SU-DHL-6 (cell line): ENCODE measurements at regions not wholly inside any gene's neighbourhood (a gene's known extent, or its start where the extent isn't known, plus 50 kb on each side); places are given as distances from the start of the nearest gene placed in this dataset.

Experiments
- H2AFZ ChIP-seq: fragments of 200-600 bp; sonication (generic); 2 replicates; pipeline ENCODE4 v1.6.1; 2014; ENCODE audit warnings: low read depth, mild to moderate bottlenecking, moderate library complexity, mixed read lengths, antibody characterized with exemption, low read length; ENCODE audit not compliant: severe bottlenecking
- H3F3A ChIP-seq: fragments of 200-600 bp; shearing (Covaris generic); 2 replicates; pipeline ENCODE4 v1.6.0; 2016; ENCODE audit warnings: antibody characterized with exemption, mild to moderate bottlenecking; ENCODE audit not compliant: insufficient read depth
- H3K27ac ChIP-seq: fragments of 200-600 bp; sonication (generic); 2 replicates; pipeline ENCODE4 v1.5.1; 2016; ENCODE audit warnings: low read depth, mild to moderate bottlenecking, low read length, moderate library complexity, mixed read lengths
- H3K27me3 ChIP-seq: fragments of 200-600 bp; sonication (generic), shearing (Covaris generic); 2 replicates; pipeline ENCODE4 v1.6.0; 2014; ENCODE audit warnings: mild to moderate bottlenecking, low read length
- H3K36me3 ChIP-seq: fragments of 200-600 bp; sonication (generic); 2 replicates; pipeline ENCODE4 v1.6.1; 2014; ENCODE audit warnings: mild to moderate bottlenecking, low read length, mixed read lengths
- H3K4me2 ChIP-seq: fragments of 300-600, 200-600 bp; shearing (Covaris generic), sonication (generic); 2 replicates; pipeline ENCODE4 v1.6.0; 2014; ENCODE audit warnings: low read length, low read depth, mild to moderate bottlenecking; ENCODE audit not compliant: poor library complexity, severe bottlenecking
- H3K4me3 ChIP-seq: fragments of 200-600 bp; sonication (generic); 2 replicates; pipeline ENCODE4 v1.5.1; 2014; ENCODE audit warnings: antibody characterized with exemption, low read length, mild to moderate bottlenecking, mixed read lengths; ENCODE audit not compliant: insufficient read depth, poor library complexity, severe bottlenecking
- H3K79me2 ChIP-seq: fragments of 200-600 bp; sonication (generic); 2 replicates; pipeline ENCODE4 v1.6.1; 2014; ENCODE audit warnings: mild to moderate bottlenecking, low read length, moderate library complexity; ENCODE audit not compliant: insufficient read depth
- H3K9ac ChIP-seq: fragments of 200-600 bp; sonication (generic); 2 replicates; pipeline ENCODE4 v1.7.0; 2014; ENCODE audit warnings: mild to moderate bottlenecking, low read length
- H3K9me2 ChIP-seq: fragments of 200-600 bp; sonication (generic); replicated peaks from 2 replicates; pipeline ENCODE4 v1.6.1; 2014; ENCODE audit warnings: low read length; ENCODE audit not compliant: insufficient read depth
- H3K9me3 ChIP-seq: fragments of 200-600 bp; sonication (generic); 2 replicates; pipeline ENCODE4 v1.6.1; 2014; ENCODE audit warnings: low read length, mixed read lengths; ENCODE audit not compliant: insufficient read depth
- H4K20me1 ChIP-seq: fragments of 200-600 bp; sonication (generic); 2 replicates; pipeline ENCODE4 v1.6.1; 2014; ENCODE audit warnings: low read depth, mild to moderate bottlenecking, antibody characterized with exemption, low read length, moderate library complexity, mixed read lengths
- EZH2phosphoT487 ChIP-seq: fragments of 200-600 bp; sonication (generic), shearing (Covaris generic); conservative IDR thresholded peaks from 2 replicates; pipeline ENCODE4 v1.6.1; 2018; ENCODE audit warnings: mild to moderate bottlenecking, antibody characterized with exemption, low read length, moderate library complexity, mixed read lengths
- TF ChIP-seq, protein P1 (sequence below): fragments of 200-600 bp; sonication (generic); IDR thresholded peaks from one replicate; pipeline ENCODE4 v1.5.1; 2017; ENCODE audit warnings: antibody characterized with exemption, mild to moderate bottlenecking, low read length, moderate library complexity; ENCODE audit not compliant: insufficient read depth, poor library complexity, severe bottlenecking

DNA sequence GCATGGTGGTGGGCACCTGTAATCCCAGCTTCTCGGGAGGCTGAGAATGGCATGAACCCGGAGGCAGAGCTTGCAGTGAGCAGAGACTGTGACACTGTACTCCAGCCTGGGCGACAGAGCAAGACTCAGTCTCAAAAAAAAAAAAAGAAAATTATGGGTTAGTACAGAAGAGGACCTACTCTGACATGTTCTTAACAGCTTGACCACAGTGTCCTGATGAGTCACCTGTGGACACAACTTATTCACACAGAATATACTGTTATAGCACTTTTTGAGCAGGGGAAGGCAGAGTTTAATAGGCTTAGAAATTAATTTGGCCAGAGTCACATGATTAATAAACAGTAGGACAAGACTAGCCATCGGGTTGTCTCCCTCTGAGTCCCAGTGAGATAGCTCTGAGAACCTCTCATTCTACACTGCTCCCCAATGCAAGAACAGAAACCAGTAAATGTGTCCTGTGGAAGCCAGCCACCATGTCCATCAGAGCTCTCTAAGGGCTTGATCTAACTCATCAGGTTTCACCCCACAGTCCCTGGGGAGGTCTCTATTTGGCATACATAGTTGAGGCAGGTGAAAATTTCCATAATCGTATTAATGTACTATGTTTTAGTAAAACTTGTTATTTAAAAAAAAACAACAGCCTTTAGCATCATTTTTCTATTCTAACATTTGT is 1077.9 kb upstream of the C9orf72 start:
- no peak overlapping the region for H3K4me3 ChIP-seq
- H3K36me3 ChIP-seq, result no peaks in the 10 kb centered on the region
- no peak for TF ChIP-seq EZH2phosphoT487
- TF ChIP-seq, protein P1, sequence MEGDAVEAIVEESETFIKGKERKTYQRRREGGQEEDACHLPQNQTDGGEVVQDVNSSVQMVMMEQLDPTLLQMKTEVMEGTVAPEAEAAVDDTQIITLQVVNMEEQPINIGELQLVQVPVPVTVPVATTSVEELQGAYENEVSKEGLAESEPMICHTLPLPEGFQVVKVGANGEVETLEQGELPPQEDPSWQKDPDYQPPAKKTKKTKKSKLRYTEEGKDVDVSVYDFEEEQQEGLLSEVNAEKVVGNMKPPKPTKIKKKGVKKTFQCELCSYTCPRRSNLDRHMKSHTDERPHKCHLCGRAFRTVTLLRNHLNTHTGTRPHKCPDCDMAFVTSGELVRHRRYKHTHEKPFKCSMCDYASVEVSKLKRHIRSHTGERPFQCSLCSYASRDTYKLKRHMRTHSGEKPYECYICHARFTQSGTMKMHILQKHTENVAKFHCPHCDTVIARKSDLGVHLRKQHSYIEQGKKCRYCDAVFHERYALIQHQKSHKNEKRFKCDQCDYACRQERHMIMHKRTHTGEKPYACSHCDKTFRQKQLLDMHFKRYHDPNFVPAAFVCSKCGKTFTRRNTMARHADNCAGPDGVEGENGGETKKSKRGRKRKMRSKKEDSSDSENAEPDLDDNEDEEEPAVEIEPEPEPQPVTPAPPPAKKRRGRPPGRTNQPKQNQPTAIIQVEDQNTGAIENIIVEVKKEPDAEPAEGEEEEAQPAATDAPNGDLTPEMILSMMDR, result no peak
- no peaks in the 10 kb centered on the region for H3K27me3 ChIP-seq
- no peak overlapping the region for H3K9ac ChIP-seq
- no peak overlapping the region for H3K4me2 ChIP-seq
- H3K9me2 ChIP-seq, result no peaks in the 10 kb centered on the region
- H3K27ac ChIP-seq, result no peak overlapping the region
- no peaks in the 10 kb centered on the region for H4K20me1 ChIP-seq
- no peaks in the 10 kb centered on the region for H3K79me2 ChIP-seq
- H3K9me3 ChIP-seq, result no peaks in the 10 kb centered on the region
- H3F3A ChIP-seq, result no peaks in the 10 kb centered on the region
- H2AFZ ChIP-seq, result no peak overlapping the region

DNA sequence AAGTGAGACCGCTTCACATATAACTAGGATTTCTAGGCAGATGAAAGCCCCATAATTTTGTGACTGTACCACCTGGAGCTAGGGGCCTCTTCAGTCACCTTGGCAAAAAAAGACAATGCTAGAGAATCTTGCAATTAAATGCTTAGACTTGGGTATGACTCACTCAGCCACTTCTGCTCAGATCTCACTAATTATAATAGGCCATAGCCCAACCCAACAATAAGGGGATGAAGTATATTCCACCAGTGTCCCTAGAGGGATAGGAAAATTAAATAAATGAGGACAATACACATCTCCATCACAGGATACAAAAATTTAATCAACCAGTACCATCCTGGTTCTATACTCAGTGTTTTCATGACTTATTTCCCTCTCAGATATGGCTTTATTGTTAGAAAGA is 1079.9 kb upstream of the C9orf72 start:
- Histone ChIP-seq H3K9ac (no peak overlapping the region), H3K9me2 (no peaks in the 10 kb centered on the region), H2AFZ (no peak overlapping the region), H3K27me3 (no peaks in the 10 kb centered on the region), H3K27ac (no peak overlapping the region), H4K20me1 (no peaks in the 10 kb centered on the region), H3K79me2 (no peaks in the 10 kb centered on the region), H3F3A (no peaks in the 10 kb centered on the region), H3K9me3 (no peaks in the 10 kb centered on the region), H3K4me3 (no peak overlapping the region), H3K4me2 (no peak overlapping the region), H3K36me3 (no peaks in the 10 kb centered on the region)
- TF ChIP-seq, protein P1, result no peak
- no peak for TF ChIP-seq EZH2phosphoT487

DNA sequence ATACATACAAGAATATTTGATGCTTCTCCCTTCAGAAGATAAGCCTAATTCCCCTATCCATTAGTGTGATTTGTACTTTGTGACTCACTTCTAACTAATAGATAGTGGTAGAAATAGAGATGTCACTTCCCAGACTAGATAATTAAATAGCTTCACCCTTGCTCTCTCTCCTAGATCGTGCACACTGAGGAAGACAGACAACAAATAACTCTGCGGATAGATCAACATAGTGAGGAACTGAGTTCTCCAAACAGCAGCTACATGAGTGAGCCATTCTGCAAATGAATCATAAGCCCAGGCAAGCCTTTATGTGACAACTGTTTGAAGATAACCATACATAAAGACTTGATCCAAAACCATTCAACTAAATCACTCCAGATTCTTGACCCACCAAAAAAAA is 1083.4 kb upstream of the C9orf72 start:
- no peaks in the 10 kb centered on the region for H3K27me3 ChIP-seq
- no peak for TF ChIP-seq EZH2phosphoT487
- TF ChIP-seq, protein P1, result no peak
- no peak overlapping the region for H3K9ac ChIP-seq
- H4K20me1 ChIP-seq, result no peaks in the 10 kb centered on the region
- H2AFZ ChIP-seq, result no peak overlapping the region
- H3K27ac ChIP-seq, result no peak overlapping the region
- no peak overlapping the region for H3K4me2 ChIP-seq
- no peaks in the 10 kb centered on the region for H3K9me2 ChIP-seq
- no peak overlapping the region for H3K4me3 ChIP-seq
- H3F3A ChIP-seq, result no peaks in the 10 kb centered on the region
- no peaks in the 10 kb centered on the region for H3K9me3 ChIP-seq
- no peaks in the 10 kb centered on the region for H3K36me3 ChIP-seq
- H3K79me2 ChIP-seq, result no peaks in the 10 kb centered on the region
